Smooth muscle cell (in vitro differentiated cells): ENCODE measurements at regions not wholly inside any gene's neighbourhood (a gene's known extent, or its start where the extent isn't known, plus 50 kb on each side); places are given as distances from the start of the nearest gene placed in this dataset.

Experiments used
- DNase-seq: peaks from one replicate; lab custom pipeline; 2025; ENCODE audit not compliant: unreplicated experiment; lab: John Stamatoyannopoulos, UW
- H2AFZ ChIP-seq: fragments of 200-600 bp; sonication (generic); 2 replicates; pipeline ENCODE4 v1.6.0; 2016; ENCODE audit warnings: antibody characterized with exemption, low read depth, mild to moderate bottlenecking
- H3F3A ChIP-seq: fragments of 200-600 bp; sonication (generic); 2 replicates; pipeline ENCODE4 v1.6.0; 2017; ENCODE audit warnings: antibody characterized with exemption, low read depth
- H3K27ac ChIP-seq: fragments of 200-600 bp; sonication (generic); 2 replicates; pipeline ENCODE4 v1.5.1; 2016; ENCODE audit warnings: low read depth, mild to moderate bottlenecking
- H3K27me3 ChIP-seq: fragments of 200-600 bp; sonication (generic); 2 replicates; pipeline ENCODE4 v1.6.1; 2016; ENCODE audit warnings: low read depth, mild to moderate bottlenecking
- H3K36me3 ChIP-seq: fragments of 200-600 bp; sonication (generic); 2 replicates; pipeline ENCODE4 v1.5.1; 2016; ENCODE audit warnings: low read depth
- H3K4me1 ChIP-seq: fragments of 200-600 bp; sonication (generic); 2 replicates; pipeline ENCODE4 v1.5.1; 2016; ENCODE audit warnings: low read depth
- H3K4me2 ChIP-seq: fragments of 200-600 bp; sonication (generic); 2 replicates; pipeline ENCODE4 v1.6.0; 2016; ENCODE audit warnings: mild to moderate bottlenecking
- H3K4me3 ChIP-seq: fragments of 200-600 bp; sonication (generic); 2 replicates; pipeline ENCODE4 v1.5.1; 2016; ENCODE audit warnings: mild to moderate bottlenecking
- H3K79me2 ChIP-seq: fragments of 200-600 bp; sonication (generic); 2 replicates; pipeline ENCODE4 v1.6.0; 2016; ENCODE audit warnings: low read depth, mild to moderate bottlenecking
- H3K9ac ChIP-seq: fragments of 200-600 bp; sonication (generic); 2 replicates; pipeline ENCODE4 v1.6.0; 2016; ENCODE audit warnings: low read depth
- H3K9me3 ChIP-seq: fragments of 200-600 bp; sonication (generic); replicated peaks from 2 replicates; pipeline ENCODE4 v1.5.1; 2016; ENCODE audit warnings: low read depth
- H4K20me1 ChIP-seq: fragments of 200-600 bp; sonication (generic); 2 replicates; pipeline ENCODE4 v1.6.0; 2016; ENCODE audit warnings: low read depth
- WGBS: methylation state at CpG from one replicate; pipeline ENCODE4 v1.1.7; 2016; ENCODE audit warnings: low lambda C conversion rate; 5-methylcytosine and 5-hydroxymethylcytosine counted together
- TF ChIP-seq, protein P1 (sequence below): fragments of 200-600 bp; sonication (generic); IDR thresholded peaks from 2 replicates; pipeline ENCODE4 v1.5.1; 2017; ENCODE audit warnings: borderline replicate concordance, mild to moderate bottlenecking, antibody characterized with exemption; ENCODE audit not compliant: insufficient read depth, poor library complexity, severe bottlenecking

DNA sequence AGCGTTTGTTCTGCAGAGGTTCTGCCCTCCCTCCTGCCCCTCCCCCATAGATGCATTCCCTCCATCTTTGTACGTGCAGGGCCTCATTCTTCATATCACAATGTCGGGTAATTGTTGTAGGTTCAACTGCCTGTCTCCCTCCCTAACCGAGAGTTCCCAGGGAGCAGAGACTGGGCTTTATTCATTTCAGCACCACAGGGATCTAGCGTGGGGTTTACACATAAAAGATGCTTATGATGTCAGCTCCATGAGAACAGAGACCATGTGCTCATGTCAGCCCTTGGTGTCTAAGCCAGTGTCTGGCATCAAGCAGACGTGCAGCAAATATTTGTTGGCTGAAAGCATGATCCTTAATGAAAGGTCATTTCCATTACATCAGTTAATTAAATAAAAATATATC lies 298.9 kb upstream of the TRIB2 start:
- no peak overlapping the region for H2AFZ ChIP-seq
- H3K4me2 ChIP-seq = no peak overlapping the region
- H3K79me2 ChIP-seq = no peaks in the 10 kb centered on the region
- no peaks in the 10 kb centered on the region for H3K4me1 ChIP-seq
- 41% methylated on average over 6 of the region's 6 CpGs for WGBS
- no peak overlapping the region for H3K4me3 ChIP-seq
- no peak for DNase-seq
- H3K36me3 ChIP-seq = no peaks in the 10 kb centered on the region
- H3F3A ChIP-seq = peaks cover 13% of the 10 kb centered on the region
- no peaks in the 10 kb centered on the region for H3K9me3 ChIP-seq
- H3K27ac ChIP-seq = no peak overlapping the region
- H3K9ac ChIP-seq = no peak overlapping the region
- no peaks in the 10 kb centered on the region for H4K20me1 ChIP-seq
- TF ChIP-seq, protein P1, sequence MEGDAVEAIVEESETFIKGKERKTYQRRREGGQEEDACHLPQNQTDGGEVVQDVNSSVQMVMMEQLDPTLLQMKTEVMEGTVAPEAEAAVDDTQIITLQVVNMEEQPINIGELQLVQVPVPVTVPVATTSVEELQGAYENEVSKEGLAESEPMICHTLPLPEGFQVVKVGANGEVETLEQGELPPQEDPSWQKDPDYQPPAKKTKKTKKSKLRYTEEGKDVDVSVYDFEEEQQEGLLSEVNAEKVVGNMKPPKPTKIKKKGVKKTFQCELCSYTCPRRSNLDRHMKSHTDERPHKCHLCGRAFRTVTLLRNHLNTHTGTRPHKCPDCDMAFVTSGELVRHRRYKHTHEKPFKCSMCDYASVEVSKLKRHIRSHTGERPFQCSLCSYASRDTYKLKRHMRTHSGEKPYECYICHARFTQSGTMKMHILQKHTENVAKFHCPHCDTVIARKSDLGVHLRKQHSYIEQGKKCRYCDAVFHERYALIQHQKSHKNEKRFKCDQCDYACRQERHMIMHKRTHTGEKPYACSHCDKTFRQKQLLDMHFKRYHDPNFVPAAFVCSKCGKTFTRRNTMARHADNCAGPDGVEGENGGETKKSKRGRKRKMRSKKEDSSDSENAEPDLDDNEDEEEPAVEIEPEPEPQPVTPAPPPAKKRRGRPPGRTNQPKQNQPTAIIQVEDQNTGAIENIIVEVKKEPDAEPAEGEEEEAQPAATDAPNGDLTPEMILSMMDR = no peak
- H3K27me3 ChIP-seq = no peaks in the 10 kb centered on the region

DNA sequence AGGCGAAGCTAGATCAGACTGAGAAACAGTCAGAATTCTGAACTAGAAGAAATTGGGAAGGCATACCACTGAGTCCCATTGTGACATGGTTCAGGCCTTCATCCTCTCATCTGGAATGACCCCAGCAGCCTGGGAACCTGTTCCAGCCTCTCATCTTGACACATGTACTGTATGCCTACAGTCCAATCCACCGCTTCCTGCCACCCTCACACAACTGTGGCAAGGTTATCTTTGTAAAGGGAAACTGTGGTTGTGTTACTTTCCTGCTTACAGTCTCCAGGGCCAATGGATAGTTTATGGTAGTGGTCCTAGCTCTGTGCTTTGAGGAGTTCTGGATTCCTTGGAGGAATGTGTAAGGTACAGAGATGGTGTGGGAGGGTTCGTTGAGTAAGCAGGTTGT lies 296.9 kb upstream of the TRIB2 start:
- H3K36me3 ChIP-seq = no peaks in the 10 kb centered on the region
- H3K27ac ChIP-seq = no peak overlapping the region
- H3F3A ChIP-seq = peaks cover 12% of the 10 kb centered on the region
- H3K9me3 ChIP-seq = no peaks in the 10 kb centered on the region
- 99% methylated on average over 3 of the region's 3 CpGs for WGBS
- H3K27me3 ChIP-seq = no peaks in the 10 kb centered on the region
- TF ChIP-seq, protein P1 = no peak
- H3K79me2 ChIP-seq = no peaks in the 10 kb centered on the region
- no peak overlapping the region for H2AFZ ChIP-seq
- no peaks in the 10 kb centered on the region for H4K20me1 ChIP-seq
- no peak overlapping the region for H3K4me3 ChIP-seq
- no peaks in the 10 kb centered on the region for H3K4me1 ChIP-seq
- DNase-seq = no peak
- H3K4me2 ChIP-seq = no peak overlapping the region
- H3K9ac ChIP-seq = no peak overlapping the region

DNA sequence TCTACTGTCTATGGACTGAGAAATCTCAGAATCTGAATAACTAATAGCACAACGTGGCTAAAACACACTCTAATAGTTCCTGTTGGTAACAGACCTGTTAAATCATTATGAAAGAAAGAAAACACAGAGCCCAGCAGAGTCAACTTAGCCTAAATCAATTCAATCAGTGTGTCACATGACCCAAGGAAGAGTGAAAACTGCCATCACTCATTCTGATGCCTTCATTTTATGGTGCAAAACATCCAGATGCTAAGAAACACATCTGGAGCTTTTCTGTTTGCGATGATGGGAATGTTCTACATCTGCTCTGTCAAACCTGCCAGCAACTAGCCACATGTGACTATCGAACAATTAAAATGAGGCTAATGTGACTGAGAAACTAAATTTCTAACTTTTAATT lies 295.7 kb upstream of the TRIB2 start:
- H3K36me3 ChIP-seq = no peaks in the 10 kb centered on the region
- 75% methylated on average over 3 of the region's 3 CpGs for WGBS
- no peaks in the 10 kb centered on the region for H3K79me2 ChIP-seq
- TF ChIP-seq, protein P1 = no peak
- H2AFZ ChIP-seq = no peak overlapping the region
- H3K4me3 ChIP-seq = no peak overlapping the region
- no peak overlapping the region for H3K27ac ChIP-seq
- H3F3A ChIP-seq = peaks cover 9% of the 10 kb centered on the region
- H3K9me3 ChIP-seq = no peaks in the 10 kb centered on the region
- H3K4me2 ChIP-seq = no peak overlapping the region
- H4K20me1 ChIP-seq = no peaks in the 10 kb centered on the region
- H3K9ac ChIP-seq = no peak overlapping the region
- DNase-seq = no peak
- H3K4me1 ChIP-seq = no peaks in the 10 kb centered on the region
- no peaks in the 10 kb centered on the region for H3K27me3 ChIP-seq

DNA sequence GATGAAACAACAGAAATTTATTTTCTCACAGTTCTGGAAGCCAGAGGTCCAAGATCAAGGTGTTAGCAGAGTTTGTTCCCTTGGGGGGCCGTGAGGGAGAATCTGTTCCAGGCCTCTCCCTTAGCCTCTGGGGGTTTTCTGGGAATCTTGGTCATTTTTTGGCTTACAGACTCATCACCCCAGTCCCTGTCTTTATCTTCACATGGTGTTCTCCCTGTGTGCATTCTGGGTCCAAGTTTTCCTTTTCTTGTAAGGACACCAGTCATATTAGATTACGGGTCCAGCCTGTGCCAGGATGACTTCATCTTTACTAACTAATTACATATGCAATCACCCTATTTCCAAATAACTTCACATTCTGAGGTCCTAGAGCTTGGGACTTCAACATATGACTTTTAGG lies 292.5 kb upstream of the TRIB2 start:
- Histone ChIP-seq H3K9me3 (no peaks in the 10 kb centered on the region), H3K4me2 (no peak overlapping the region), H3F3A (no peaks in the 10 kb centered on the region), H3K9ac (no peak overlapping the region), H3K79me2 (no peaks in the 10 kb centered on the region), H3K4me1 (peaks cover 9% of the 10 kb centered on the region), H3K27ac (no peak overlapping the region), H3K36me3 (no peaks in the 10 kb centered on the region), H3K4me3 (no peak overlapping the region), H4K20me1 (no peaks in the 10 kb centered on the region), H3K27me3 (no peaks in the 10 kb centered on the region), H2AFZ (no peak overlapping the region)
- TF ChIP-seq, protein P1 = no peak
- DNase-seq = no peak
- 93% methylated on average over 2 of the region's 2 CpGs for WGBS
